Endothelial cell (in vitro differentiated cells): ENCODE measurements at regions not wholly inside any gene's neighbourhood (a gene's known extent, or its start where the extent isn't known, plus 50 kb on each side); places are given as distances from the start of the nearest gene placed in this dataset.

Experiments used
- DNase-seq: peaks from one replicate; pipeline ENCODE4 v3.0.0; 2021; ENCODE audit warnings: low spot score
- H3K27ac Mint-ChIP-seq: one replicate; pipeline ENCODE4 v1.8.0; 2021; ENCODE audit warnings: mixed read lengths, inconsistent platforms; ENCODE audit not compliant: unreplicated experiment
- H3K27me3 Mint-ChIP-seq: one replicate; pipeline ENCODE4 v1.8.0; 2021; ENCODE audit warnings: mild to moderate bottlenecking, moderate library complexity, mixed read lengths, inconsistent platforms; ENCODE audit not compliant: unreplicated experiment
- H3K36me3 Mint-ChIP-seq: one replicate; pipeline ENCODE4 v1.8.0; 2021; ENCODE audit warnings: mild to moderate bottlenecking, low read depth, mixed read lengths, inconsistent platforms; ENCODE audit not compliant: unreplicated experiment
- H3K4me1 Mint-ChIP-seq: one replicate; pipeline ENCODE4 v1.8.0; 2021; ENCODE audit warnings: mild to moderate bottlenecking, mixed read lengths, inconsistent platforms; ENCODE audit not compliant: unreplicated experiment
- H3K4me3 Mint-ChIP-seq: one replicate; pipeline ENCODE4 v1.8.0; 2021; ENCODE audit warnings: mild to moderate bottlenecking, mixed read lengths, inconsistent platforms; ENCODE audit not compliant: unreplicated experiment
- H3K9me3 Mint-ChIP-seq: one replicate; pipeline ENCODE4 v1.8.0; 2021; ENCODE audit warnings: mixed read lengths, inconsistent platforms; ENCODE audit not compliant: unreplicated experiment
- TF ChIP-seq, protein P1 (sequence below): fragments of 200-600 bp; sonication (generic); IDR thresholded peaks from one replicate; pipeline ENCODE4 v1.5.0; 2021; ENCODE audit warnings: antibody characterized with exemption; ENCODE audit not compliant: unreplicated experiment

DNA sequence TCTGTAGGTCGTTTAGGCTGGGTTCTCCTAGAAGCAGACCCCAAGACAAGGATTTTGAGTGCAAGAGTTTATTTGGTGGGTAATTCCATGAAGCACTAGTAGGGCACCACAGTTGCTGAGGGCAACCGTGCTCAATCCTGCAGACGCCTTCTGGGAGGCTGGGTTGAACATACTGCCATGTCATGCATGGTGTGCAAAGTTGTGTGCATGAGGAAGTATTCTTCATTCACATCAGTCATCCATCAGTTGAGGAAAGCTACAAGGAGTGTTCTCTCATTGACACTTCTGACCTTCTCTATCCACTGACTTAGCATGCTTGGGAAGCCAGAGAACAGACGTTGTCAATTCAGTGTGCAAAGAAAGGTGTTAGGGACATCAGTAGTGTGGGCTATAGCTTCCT lies 179.2 kb downstream of the PTPN11 start:
- no peak for DNase-seq
- Mint-ChIP-seq H3K4me3 (no peak overlapping the region), H3K27ac (no peak overlapping the region), H3K4me1 (no peaks in the 10 kb centered on the region), H3K36me3 (no peaks in the 10 kb centered on the region), H3K9me3 (no peaks in the 10 kb centered on the region), H3K27me3 (no peaks in the 10 kb centered on the region)
- TF ChIP-seq, protein P1, sequence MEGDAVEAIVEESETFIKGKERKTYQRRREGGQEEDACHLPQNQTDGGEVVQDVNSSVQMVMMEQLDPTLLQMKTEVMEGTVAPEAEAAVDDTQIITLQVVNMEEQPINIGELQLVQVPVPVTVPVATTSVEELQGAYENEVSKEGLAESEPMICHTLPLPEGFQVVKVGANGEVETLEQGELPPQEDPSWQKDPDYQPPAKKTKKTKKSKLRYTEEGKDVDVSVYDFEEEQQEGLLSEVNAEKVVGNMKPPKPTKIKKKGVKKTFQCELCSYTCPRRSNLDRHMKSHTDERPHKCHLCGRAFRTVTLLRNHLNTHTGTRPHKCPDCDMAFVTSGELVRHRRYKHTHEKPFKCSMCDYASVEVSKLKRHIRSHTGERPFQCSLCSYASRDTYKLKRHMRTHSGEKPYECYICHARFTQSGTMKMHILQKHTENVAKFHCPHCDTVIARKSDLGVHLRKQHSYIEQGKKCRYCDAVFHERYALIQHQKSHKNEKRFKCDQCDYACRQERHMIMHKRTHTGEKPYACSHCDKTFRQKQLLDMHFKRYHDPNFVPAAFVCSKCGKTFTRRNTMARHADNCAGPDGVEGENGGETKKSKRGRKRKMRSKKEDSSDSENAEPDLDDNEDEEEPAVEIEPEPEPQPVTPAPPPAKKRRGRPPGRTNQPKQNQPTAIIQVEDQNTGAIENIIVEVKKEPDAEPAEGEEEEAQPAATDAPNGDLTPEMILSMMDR = no peak

DNA sequence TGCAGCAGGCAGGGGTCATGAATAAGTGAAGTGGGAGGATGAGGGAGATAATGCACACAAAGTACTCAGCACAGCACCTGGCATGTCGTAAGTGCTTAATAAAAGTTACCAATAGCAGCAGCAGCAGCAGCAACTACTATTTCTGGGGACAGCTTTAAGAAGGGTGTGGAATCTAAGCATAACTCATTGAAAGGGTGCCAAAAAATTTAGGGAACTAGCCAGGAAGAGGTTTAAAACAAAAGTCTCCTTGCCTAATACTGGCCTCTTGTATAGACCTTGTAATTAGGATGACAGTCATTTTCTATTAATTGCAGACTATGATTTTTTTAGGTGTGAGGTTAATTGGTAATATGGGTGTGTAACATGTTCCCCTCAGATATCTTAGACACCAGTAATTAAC lies 179.9 kb downstream of the PTPN11 start:
- H3K36me3 Mint-ChIP-seq = no peaks in the 10 kb centered on the region
- no peaks in the 10 kb centered on the region for H3K27me3 Mint-ChIP-seq
- H3K27ac Mint-ChIP-seq = no peak overlapping the region
- TF ChIP-seq, protein P1 = no peak
- H3K9me3 Mint-ChIP-seq = no peaks in the 10 kb centered on the region
- no peak overlapping the region for H3K4me3 Mint-ChIP-seq
- H3K4me1 Mint-ChIP-seq = no peaks in the 10 kb centered on the region
- DNase-seq = no peak

DNA sequence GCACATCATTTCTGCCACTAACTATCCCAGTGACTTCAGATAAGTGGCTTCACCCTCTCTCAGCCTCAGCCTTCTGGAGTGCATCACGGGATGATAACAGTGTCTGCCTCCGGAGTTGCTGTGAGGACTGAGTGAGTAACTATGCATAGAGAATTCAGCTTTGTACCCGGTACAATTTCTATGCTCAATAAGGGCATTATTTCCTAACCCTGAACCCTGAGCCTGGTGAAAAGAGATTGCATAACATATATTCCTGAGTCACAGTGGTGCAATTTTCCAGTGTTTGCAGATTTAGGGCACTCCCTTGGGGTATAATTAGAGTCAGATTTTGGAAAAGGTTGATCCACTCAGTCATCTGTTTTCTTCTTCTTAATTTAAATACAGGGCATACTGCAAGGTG lies 181.1 kb downstream of the PTPN11 start:
- Mint-ChIP-seq H3K27me3 (no peaks in the 10 kb centered on the region), H3K36me3 (no peaks in the 10 kb centered on the region), H3K27ac (no peak overlapping the region), H3K4me1 (no peaks in the 10 kb centered on the region), H3K4me3 (no peak overlapping the region), H3K9me3 (no peaks in the 10 kb centered on the region)
- DNase-seq = no peak
- TF ChIP-seq, protein P1 = no peak

DNA sequence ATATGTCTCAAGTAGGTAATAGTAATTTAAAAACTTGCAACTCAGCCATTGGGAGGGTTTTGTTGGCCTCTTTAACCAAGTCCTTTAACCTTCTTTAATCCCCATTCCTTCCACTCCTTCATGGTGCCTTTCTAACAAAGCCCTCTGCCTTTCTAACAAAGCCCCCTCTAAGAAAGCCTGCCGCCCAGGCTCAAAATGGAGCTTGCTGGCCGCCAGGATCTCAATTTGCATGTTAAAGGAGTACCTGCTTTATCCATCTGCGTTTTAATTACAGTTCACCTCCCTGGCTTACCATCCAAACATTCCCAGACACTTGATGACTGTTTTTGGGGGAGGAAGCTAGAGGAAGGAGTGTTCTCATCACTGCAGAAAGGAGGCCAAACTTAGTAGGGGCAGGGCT lies 183.4 kb downstream of the PTPN11 start:
- Mint-ChIP-seq H3K27me3 (no peaks in the 10 kb centered on the region), H3K36me3 (no peaks in the 10 kb centered on the region), H3K27ac (no peak overlapping the region), H3K4me3 (no peak overlapping the region), H3K4me1 (no peaks in the 10 kb centered on the region), H3K9me3 (no peaks in the 10 kb centered on the region)
- DNase-seq = no peak
- TF ChIP-seq, protein P1 = no peak

DNA sequence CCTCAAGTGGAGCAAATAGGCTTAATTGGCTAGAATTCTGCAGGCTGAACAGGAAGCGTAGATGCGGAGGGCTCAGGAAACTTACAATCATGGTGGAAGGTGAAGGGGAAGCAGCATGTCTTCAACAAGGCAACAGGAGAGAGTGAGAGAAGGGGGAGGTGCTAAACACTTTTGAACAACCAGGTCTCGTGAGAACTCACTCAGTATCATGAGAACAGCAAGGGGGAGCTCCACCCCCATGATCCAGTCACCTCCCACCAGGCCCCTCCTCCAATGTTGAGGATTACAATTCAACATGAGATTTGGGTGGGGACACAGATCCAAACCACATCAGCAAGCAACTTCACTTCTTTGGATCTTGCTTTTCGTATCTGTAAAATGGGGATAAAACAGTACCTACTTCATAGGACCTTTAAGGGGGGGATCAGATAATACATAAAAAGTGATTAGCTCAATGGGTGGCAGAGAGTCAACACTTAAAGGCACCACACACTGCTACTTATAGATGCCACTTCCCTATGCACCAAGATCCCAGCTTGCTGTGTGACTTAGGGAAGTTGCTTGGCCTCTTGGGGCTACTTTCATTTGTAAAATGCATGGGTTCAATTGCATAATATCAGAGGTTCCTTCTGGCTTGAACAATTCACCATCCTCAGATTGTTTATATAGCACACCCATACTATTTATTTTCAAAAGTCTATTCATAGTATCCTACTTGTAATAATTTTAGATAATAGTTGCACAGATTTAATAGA lies 184.8 kb upstream of the RPH3A start:
- no peak for DNase-seq

More for the DNA sequence above, 184.8 kb upstream of the RPH3A start:
- Mint-ChIP-seq H3K27ac (no peak overlapping the region), H3K27me3 (no peaks in the 10 kb centered on the region), H3K4me3 (no peak overlapping the region), H3K36me3 (no peaks in the 10 kb centered on the region), H3K4me1 (no peaks in the 10 kb centered on the region), H3K9me3 (no peaks in the 10 kb centered on the region)
- TF ChIP-seq, protein P1 = no peak
